Suprapubic skin (tissue), 4 donors: ENCODE measurements at regions not wholly inside any gene's neighbourhood (a gene's known extent, or its start where the extent isn't known, plus 50 kb on each side); places are given as distances from the start of the nearest gene placed in this dataset.

ENCODE experiments used
- DNase-seq, 2 donors: peaks; one replicate each; pipeline ENCODE4 v3.0.0-alpha.2; 2019; ENCODE audit warnings: low spot score in 2 of 2
- H3K27ac ChIP-seq: fragments of 200-600 bp; sonication (generic); one replicate; pipeline ENCODE4 v1.5.1; 2019
- H3K27me3 ChIP-seq: fragments of 200-600 bp; sonication (generic); one replicate; pipeline ENCODE4 v1.5.1; 2019
- H3K36me3 ChIP-seq: fragments of 200-600 bp; sonication (generic); one replicate; pipeline ENCODE4 v1.5.1; 2019
- H3K4me1 ChIP-seq: fragments of 200-600 bp; sonication (generic); one replicate; pipeline ENCODE4 v1.5.1; 2019
- H3K4me3 ChIP-seq: fragments of 200-600 bp; sonication (generic); one replicate; pipeline ENCODE4 v1.5.1; 2019; ENCODE audit warnings: mild to moderate bottlenecking
- H3K9me3 ChIP-seq: fragments of 200-600 bp; sonication (generic); one replicate; pipeline ENCODE4 v1.5.1; 2019
- EP300 ChIP-seq: sonication (generic); formaldehyde crosslinking; IDR thresholded peaks from one replicate; pipeline ENCODE4 v1.6.1; 2017; ENCODE audit warnings: antibody characterized with exemption
- POLR2A ChIP-seq, 2 donors: fragments of 450-650 bp; IDR thresholded peaks; one replicate each; pipeline ENCODE4 v1.6.1; 2017; ENCODE audit warnings: antibody characterized with exemption in 2 of 2, mild to moderate bottlenecking in 2 of 2, moderate library complexity in 2 of 2
- POLR2AphosphoS5 ChIP-seq, 3 donors: sonication (generic); formaldehyde crosslinking; IDR thresholded peaks; one replicate each; pipeline ENCODE4 v1.6.1; 2017; ENCODE audit warnings: antibody characterized with exemption in 3 of 3
- WGBS: methylation state at CpG from one replicate; pipeline ENCODE4 v1.1.5; 2018; 5-methylcytosine and 5-hydroxymethylcytosine counted together
- TF ChIP-seq, protein P1 (sequence below), 2 donors: fragments of 200-600 bp in 1 of 2; fragments of 450-650 bp in 1 of 2; sonication (generic) in 1 of 2; IDR thresholded peaks; one replicate each; pipeline ENCODE4 v1.5.1; 2016 to 2019; ENCODE audit warnings: antibody characterized with exemption in 2 of 2, mild to moderate bottlenecking in 1 of 2, moderate library complexity in 1 of 2

- Histone ChIP-seq H3K27me3 (no peaks in the 10 kb centered on the region), H3K4me1 (peaks cover 3% of the 10 kb centered on the region), H3K4me3 (no peak overlapping the region), H3K36me3 (no peaks in the 10 kb centered on the region), H3K27ac (no peak overlapping the region), H3K9me3 (no peaks in the 10 kb centered on the region)
- DNase-seq, result no peak
- WGBS, result 26% methylated on average over 3 of the region's 3 CpGs
- TF ChIP-seq, protein P1, sequence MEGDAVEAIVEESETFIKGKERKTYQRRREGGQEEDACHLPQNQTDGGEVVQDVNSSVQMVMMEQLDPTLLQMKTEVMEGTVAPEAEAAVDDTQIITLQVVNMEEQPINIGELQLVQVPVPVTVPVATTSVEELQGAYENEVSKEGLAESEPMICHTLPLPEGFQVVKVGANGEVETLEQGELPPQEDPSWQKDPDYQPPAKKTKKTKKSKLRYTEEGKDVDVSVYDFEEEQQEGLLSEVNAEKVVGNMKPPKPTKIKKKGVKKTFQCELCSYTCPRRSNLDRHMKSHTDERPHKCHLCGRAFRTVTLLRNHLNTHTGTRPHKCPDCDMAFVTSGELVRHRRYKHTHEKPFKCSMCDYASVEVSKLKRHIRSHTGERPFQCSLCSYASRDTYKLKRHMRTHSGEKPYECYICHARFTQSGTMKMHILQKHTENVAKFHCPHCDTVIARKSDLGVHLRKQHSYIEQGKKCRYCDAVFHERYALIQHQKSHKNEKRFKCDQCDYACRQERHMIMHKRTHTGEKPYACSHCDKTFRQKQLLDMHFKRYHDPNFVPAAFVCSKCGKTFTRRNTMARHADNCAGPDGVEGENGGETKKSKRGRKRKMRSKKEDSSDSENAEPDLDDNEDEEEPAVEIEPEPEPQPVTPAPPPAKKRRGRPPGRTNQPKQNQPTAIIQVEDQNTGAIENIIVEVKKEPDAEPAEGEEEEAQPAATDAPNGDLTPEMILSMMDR (IDR thresholded peaks at IDR 0.05), result no peak
- TF ChIP-seq EP300, result no peak
- no peak for TF ChIP-seq POLR2A (IDR thresholded peaks at IDR 0.05)
- no peak for TF ChIP-seq POLR2AphosphoS5 (IDR thresholded peaks at IDR 0.05)
Observed at GRCh38 chr3:98655666-98656065, 62.3 kb upstream of the CPOX start.

- H3K4me3 ChIP-seq, result no peak overlapping the region
- H3K4me1 ChIP-seq, result peaks cover 3% of the 10 kb centered on the region
- WGBS, result 8% methylated on average over 18 of the region's 25 CpGs
- no peaks in the 10 kb centered on the region for H3K36me3 ChIP-seq
- H3K9me3 ChIP-seq, result no peaks in the 10 kb centered on the region
- TF ChIP-seq POLR2A (IDR thresholded peaks at IDR 0.05) (no peak), POLR2AphosphoS5 (IDR thresholded peaks at IDR 0.05) (no peak), EP300 (no peak)
- TF ChIP-seq, protein P1 (IDR thresholded peaks at IDR 0.05), result no peak
- H3K27ac ChIP-seq, result no peak overlapping the region
- DNase-seq, result no peak
- H3K27me3 ChIP-seq, result no peaks in the 10 kb centered on the region
Observed at GRCh38 chr3:98657457-98657856, 64.0 kb upstream of the CPOX start.

- no peaks in the 10 kb centered on the region for H3K9me3 ChIP-seq
- H3K4me3 ChIP-seq, result no peak overlapping the region
- WGBS, result 82% methylated on average over 4 of the region's 4 CpGs
- no peaks in the 10 kb centered on the region for H3K4me1 ChIP-seq
- DNase-seq, result no peak
- no peak overlapping the region for H3K27ac ChIP-seq
- TF ChIP-seq EP300 (no peak), POLR2A (IDR thresholded peaks at IDR 0.05) (no peak), POLR2AphosphoS5 (IDR thresholded peaks at IDR 0.05) (no peak)
- H3K36me3 ChIP-seq, result no peaks in the 10 kb centered on the region
- H3K27me3 ChIP-seq, result no peaks in the 10 kb centered on the region
Observed at GRCh38 chr3:98662699-98663098, 69.3 kb upstream of the CPOX start.

- no peak for DNase-seq
Observed at GRCh38 chr3:98670020-98670419, 76.6 kb upstream of the CPOX start.

GRCh38 chr3:98679986-98680385, 83.2 kb upstream of the ST3GAL6 start:
- no peaks in the 10 kb centered on the region for H3K27me3 ChIP-seq
- TF ChIP-seq POLR2A (IDR thresholded peaks at IDR 0.05) (no peak), EP300 (no peak), POLR2AphosphoS5 (IDR thresholded peaks at IDR 0.05) (no peak)
- TF ChIP-seq, protein P1 (IDR thresholded peaks at IDR 0.05), result no peak
- H3K9me3 ChIP-seq, result no peaks in the 10 kb centered on the region
- 89% methylated on average over 2 of the region's 2 CpGs for WGBS
- no peak overlapping the region for H3K27ac ChIP-seq
- H3K36me3 ChIP-seq, result no peaks in the 10 kb centered on the region
- no peak overlapping the region for H3K4me3 ChIP-seq
- no peaks in the 10 kb centered on the region for H3K4me1 ChIP-seq
- DNase-seq, result no peak

More at GRCh38 chr3:98670020-98670419, 76.6 kb upstream of the CPOX start:
- Histone ChIP-seq H3K36me3 (no peaks in the 10 kb centered on the region), H3K4me1 (no peaks in the 10 kb centered on the region), H3K27me3 (no peaks in the 10 kb centered on the region), H3K9me3 (no peaks in the 10 kb centered on the region), H3K27ac (no peak overlapping the region), H3K4me3 (no peak overlapping the region)
- WGBS, result 62% methylated on average over 4 of the region's 4 CpGs
- no peak for TF ChIP-seq EP300
- TF ChIP-seq, protein P1 (IDR thresholded peaks at IDR 0.05), result no peak
- no peak for TF ChIP-seq POLR2AphosphoS5 (IDR thresholded peaks at IDR 0.05)
- TF ChIP-seq POLR2A (IDR thresholded peaks at IDR 0.05), result no peak

DNA sequence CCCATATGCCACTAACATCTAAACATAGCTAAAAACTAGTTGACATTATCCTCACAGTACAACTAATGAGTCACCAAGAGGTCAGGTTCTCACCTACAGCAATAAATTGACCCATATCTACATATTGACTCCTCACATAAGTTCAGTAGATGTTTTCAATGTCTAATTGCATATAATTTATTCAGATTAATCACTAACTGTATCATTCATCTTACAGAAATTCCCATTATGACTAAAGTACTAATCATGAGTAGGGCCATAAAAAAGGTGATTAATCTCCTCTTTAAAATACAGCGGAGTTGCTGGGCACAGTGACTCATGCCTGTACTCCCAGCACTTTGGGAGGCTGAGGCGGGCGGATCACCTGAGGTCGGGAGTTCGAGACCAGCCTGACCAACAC, 82.4 kb upstream of the ST3GAL6 start:
- TF ChIP-seq POLR2A (IDR thresholded peaks at IDR 0.05), result no peak
- 64% methylated on average over 5 of the region's 5 CpGs for WGBS
- Histone ChIP-seq H3K27me3 (no peaks in the 10 kb centered on the region), H3K36me3 (no peaks in the 10 kb centered on the region), H3K4me3 (no peak overlapping the region), H3K4me1 (no peaks in the 10 kb centered on the region), H3K27ac (no peak overlapping the region), H3K9me3 (no peaks in the 10 kb centered on the region)
- DNase-seq, result no peak
